Ishikawa (cell line): ENCODE measurements at regions not wholly inside any gene's neighbourhood (a gene's known extent, or its start where the extent isn't known, plus 50 kb on each side); places are given as distances from the start of the nearest gene placed in this dataset.

Experiments used
- FOXM1 ChIP-seq: IDR thresholded peaks from 2 replicates; pipeline ENCODE4 v1.6.1; 2012; ENCODE audit warnings: low read depth, borderline replicate concordance
- REST ChIP-seq: IDR thresholded peaks from 2 replicates; pipeline ENCODE4 v1.6.1; 2012; ENCODE audit warnings: low read depth, mild to moderate bottlenecking
- YY1 ChIP-seq: IDR thresholded peaks from 2 replicates; pipeline ENCODE4 v1.6.1; 2012; ENCODE audit warnings: low read depth

GRCh38 chr2:189959450-189959849 is 103.1 kb downstream of the MSTN start:
- TF ChIP-seq YY1 (no peak), REST (no peak), FOXM1 (no peak)
